ENCODE measurements at regions not wholly inside any gene's neighbourhood (a gene's known extent, or its start where the extent isn't known, plus 50 kb on each side); places are given as distances from the start of the nearest gene placed in this dataset.

GRCh38 chr12:58186914-58187313 lies 245.5 kb downstream of the ATP23 start:
- H3K4me1 ChIP-seq, result peaks cover 0 to 36% (median 0%) of the 10 kb centered on the region in 3 donors
- no peak overlapping the region for H3K27ac ChIP-seq
- peaks cover 0 to 6% (median 0%) of the 10 kb centered on the region in 3 donors for H3K9me3 ChIP-seq
- intact Hi-C loops (cut with DNase I), result no loop called here
- TF ChIP-seq POLR2A (IDR thresholded peaks at IDR 0.05), result no peak
- TF ChIP-seq CTCF (IDR thresholded peaks at IDR 0.05), result no peak
- H3K36me3 ChIP-seq, result no peaks in the 10 kb centered on the region
- no peak for DNase-seq
- no peaks in the 10 kb centered on the region for H3K27me3 ChIP-seq
- no peak overlapping the region for H3K4me3 ChIP-seq
- 78 to 86% methylated on average over 3 of the region's 3 CpGs for WGBS, 2 donors

GRCh38 chr12:58189030-58189429 lies 247.7 kb downstream of the ATP23 start:
- Histone ChIP-seq H3K4me3 (no peak overlapping the region), H3K27me3 (no peaks in the 10 kb centered on the region), H3K36me3 (no peaks in the 10 kb centered on the region), H3K9me3 (peaks cover 0 to 6% (median 0%) of the 10 kb centered on the region in 3 donors), H3K27ac (peak overlapping the region in 2 of 4 donors; percentile 48 to 73), H3K4me1 (peaks cover 0 to 36% (median 0%) of the 10 kb centered on the region in 3 donors)
- intact Hi-C loops (cut with DNase I), result no loop called here
- no peak for DNase-seq
- no peak for TF ChIP-seq CTCF (IDR thresholded peaks at IDR 0.05)
- no peak for TF ChIP-seq POLR2A (IDR thresholded peaks at IDR 0.05)
- 33 to 41% methylated on average over 1 of the region's 1 CpG for WGBS, 2 donors

- Histone ChIP-seq H3K9me3 (peaks cover 0 to 6% (median 0%) of the 10 kb centered on the region in 3 donors), H3K27me3 (no peaks in the 10 kb centered on the region), H3K4me1 (peaks cover 0 to 36% (median 0%) of the 10 kb centered on the region in 3 donors), H3K4me3 (no peak overlapping the region), H3K36me3 (no peaks in the 10 kb centered on the region), H3K27ac (peak overlapping the region in 2 of 4 donors; percentile 48 to 73)
- intact Hi-C loops (cut with DNase I), result no loop called here
- whole genome bisulfite sequencing, 2 donors, result 44 to 69% methylated on average over 3 of the region's 3 CpGs
- DNase-seq, result no peak
- TF ChIP-seq POLR2A (IDR thresholded peaks at IDR 0.05) (no peak), CTCF (IDR thresholded peaks at IDR 0.05) (no peak)
Observed at GRCh38 chr12:58189893-58190292, 248.5 kb downstream of the ATP23 start.

- no peaks in the 10 kb centered on the region for H3K27me3 ChIP-seq
- intact Hi-C loops (cut with DNase I), result no loop called here
- peaks cover 0 to 36% (median 0%) of the 10 kb centered on the region in 3 donors for H3K4me1 ChIP-seq
- H3K4me3 ChIP-seq, result no peak overlapping the region
- H3K9me3 ChIP-seq, result peaks cover 0 to 6% (median 0%) of the 10 kb centered on the region in 3 donors
- TF ChIP-seq POLR2A (IDR thresholded peaks at IDR 0.05), result no peak
- no peak for TF ChIP-seq CTCF (IDR thresholded peaks at IDR 0.05)
- H3K36me3 ChIP-seq, result no peaks in the 10 kb centered on the region
- no peak overlapping the region for H3K27ac ChIP-seq
- 69 to 85% methylated on average over 5 of the region's 5 CpGs for WGBS, 2 donors
- DNase-seq, result no peak
Observed at GRCh38 chr12:58190618-58191017, 249.3 kb downstream of the ATP23 start.

- intact Hi-C loops (cut with DNase I), result no loop called here
- DNase-seq, result no peak
- Histone ChIP-seq H3K4me1 (no peaks in the 10 kb centered on the region), H3K36me3 (no peaks in the 10 kb centered on the region), H3K4me3 (no peak overlapping the region), H3K9me3 (no peaks in the 10 kb centered on the region), H3K27ac (no peak overlapping the region), H3K27me3 (no peaks in the 10 kb centered on the region)
- TF ChIP-seq CTCF (IDR thresholded peaks at IDR 0.05) (no peak), POLR2A (IDR thresholded peaks at IDR 0.05) (no peak)
Observed at GRCh38 chr12:58196971-58197370, 255.6 kb downstream of the ATP23 start.

Data from esophagus squamous epithelium (tissue), 5 donors.